Vagina (tissue), 2 donors: ENCODE measurements at regions not wholly inside any gene's neighbourhood (a gene's known extent, or its start where the extent isn't known, plus 50 kb on each side); places are given as distances from the start of the nearest gene placed in this dataset.

Source experiments
- POLR2A ChIP-seq, 2 donors: fragments of 450-650 bp; IDR thresholded peaks; one replicate each; pipeline ENCODE4 v1.6.1; 2017; ENCODE audit warnings: antibody characterized with exemption in 2 of 2, mild to moderate bottlenecking in 2 of 2, moderate library complexity in 2 of 2
- POLR2AphosphoS5 ChIP-seq, 2 donors: sonication (generic); formaldehyde crosslinking; IDR thresholded peaks; one replicate each; pipeline ENCODE4 v1.9.0; 2017; ENCODE audit warnings: antibody characterized with exemption in 2 of 2, mild to moderate bottlenecking in 2 of 2, low read depth in 1 of 2; ENCODE audit not compliant: insufficient read depth in 1 of 2
- TF ChIP-seq, protein P1 (sequence below), 3 experiments: fragments of 450-650 bp in 2 of 3; fragments of 200-600 bp in 1 of 3; sonication (generic) in 1 of 3; IDR thresholded peaks; one replicate each; pipeline ENCODE4 v1.5.1; 2017 to 2019; ENCODE audit warnings: antibody characterized with exemption in 3 of 3, mild to moderate bottlenecking in 2 of 3, moderate library complexity in 2 of 3

DNA sequence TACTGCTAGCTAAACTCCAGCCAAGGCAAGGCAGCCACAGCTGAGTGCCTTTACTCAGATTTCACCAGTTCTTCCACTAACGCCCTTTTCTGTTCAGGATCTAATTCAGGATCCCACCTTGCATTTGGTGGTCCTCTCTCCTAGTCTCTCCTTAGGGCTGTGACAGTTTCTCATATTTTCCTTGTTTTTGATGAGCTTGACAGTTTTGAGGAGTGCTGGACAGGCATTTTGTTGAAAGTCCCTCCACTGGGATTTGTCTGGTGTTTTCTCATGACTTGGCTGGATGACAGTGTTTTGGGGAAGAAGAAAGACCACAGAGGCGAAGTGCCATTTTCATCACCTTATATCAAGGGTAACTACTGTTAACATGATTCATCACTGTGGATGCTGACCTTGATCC is 162.3 kb upstream of the TSC22D1 start:
- TF ChIP-seq, protein P1, sequence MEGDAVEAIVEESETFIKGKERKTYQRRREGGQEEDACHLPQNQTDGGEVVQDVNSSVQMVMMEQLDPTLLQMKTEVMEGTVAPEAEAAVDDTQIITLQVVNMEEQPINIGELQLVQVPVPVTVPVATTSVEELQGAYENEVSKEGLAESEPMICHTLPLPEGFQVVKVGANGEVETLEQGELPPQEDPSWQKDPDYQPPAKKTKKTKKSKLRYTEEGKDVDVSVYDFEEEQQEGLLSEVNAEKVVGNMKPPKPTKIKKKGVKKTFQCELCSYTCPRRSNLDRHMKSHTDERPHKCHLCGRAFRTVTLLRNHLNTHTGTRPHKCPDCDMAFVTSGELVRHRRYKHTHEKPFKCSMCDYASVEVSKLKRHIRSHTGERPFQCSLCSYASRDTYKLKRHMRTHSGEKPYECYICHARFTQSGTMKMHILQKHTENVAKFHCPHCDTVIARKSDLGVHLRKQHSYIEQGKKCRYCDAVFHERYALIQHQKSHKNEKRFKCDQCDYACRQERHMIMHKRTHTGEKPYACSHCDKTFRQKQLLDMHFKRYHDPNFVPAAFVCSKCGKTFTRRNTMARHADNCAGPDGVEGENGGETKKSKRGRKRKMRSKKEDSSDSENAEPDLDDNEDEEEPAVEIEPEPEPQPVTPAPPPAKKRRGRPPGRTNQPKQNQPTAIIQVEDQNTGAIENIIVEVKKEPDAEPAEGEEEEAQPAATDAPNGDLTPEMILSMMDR (IDR thresholded peaks at IDR 0.05) = no peak
- TF ChIP-seq POLR2AphosphoS5 (IDR thresholded peaks at IDR 0.05; ENCODE audit: insufficient read depth in 1 of 2, low read depth in 1 of 2) (no peak), POLR2A (IDR thresholded peaks at IDR 0.05) (no peak)
